IMR-90 (cell line): ENCODE measurements at regions not wholly inside any gene's neighbourhood (a gene's known extent, or its start where the extent isn't known, plus 50 kb on each side); places are given as distances from the start of the nearest gene placed in this dataset.

Experiments
- ATAC-seq: fragments of 200-7000 bp; cut with Tn5 transposase; 2 replicates; pipeline ENCODE4 v1.9.1; 2020; ENCODE audit warnings: low read depth, mild to moderate bottlenecking, moderate library complexity
- BruUV-seq: library from RNA; stranded (reverse); fragments of 400-500 nt; replicated peaks from 2 replicates; lab custom pipeline; 2021; lab: Mats Ljungman, UMichigan
- CTCF ChIA-PET: fragments of 300-600 bp; formaldehyde crosslinking; extraction: SDS; loops from one replicate; lab custom pipeline; 2021; ENCODE audit warnings: antibody characterized with exemption; lab: Yijun Ruan, JAX
- POLR2A ChIA-PET: fragments of 300-600 bp; sonication (Branson Sonifier 250); formaldehyde crosslinking; loops from one replicate; lab custom pipeline; 2022; ENCODE audit warnings: antibody characterized with exemption; ENCODE audit not compliant: unreplicated experiment; lab: Charles Lee
- DNase-seq: peaks from one replicate; pipeline ENCODE4 v3.0.0; 2013
- H2AFZ ChIP-seq: replicated peaks from 2 replicates; pipeline ENCODE3; 2013; ENCODE audit warnings: low read length, mild to moderate bottlenecking; ENCODE audit not compliant: poor library complexity
- H2AK5ac ChIP-seq: 2 replicates; pipeline ENCODE4 v1.6.1; 2013; ENCODE audit warnings: low read depth, low read length, inconsistent platforms
- H2AK9ac ChIP-seq: replicated peaks from 2 replicates; pipeline ENCODE3; 2013; ENCODE audit warnings: mild to moderate bottlenecking, low read depth, low read length, moderate library complexity; ENCODE audit not compliant: poor library complexity
- H2BK120ac ChIP-seq: 2 replicates; pipeline ENCODE4 v1.6.1; 2013; ENCODE audit warnings: low read depth, low read length, inconsistent platforms
- H2BK15ac ChIP-seq: 3 replicates; pipeline ENCODE4 v1.6.1; 2013; ENCODE audit warnings: low read depth, low read length, inconsistent platforms
- H2BK20ac ChIP-seq: 2 replicates; pipeline ENCODE4 v1.6.1; 2013; ENCODE audit warnings: low read depth, mild to moderate bottlenecking, inconsistent platforms, low read length, moderate library complexity
- H2BK5ac ChIP-seq: 2 replicates; pipeline ENCODE4 v1.6.1; 2013; ENCODE audit warnings: mild to moderate bottlenecking, low read depth, low read length, inconsistent platforms; ENCODE audit not compliant: poor library complexity, severe bottlenecking
- H3K14ac ChIP-seq: replicated peaks from 2 replicates; pipeline ENCODE4 v1.6.1; 2013; ENCODE audit warnings: low read depth, low read length, inconsistent platforms
- H3K18ac ChIP-seq: 2 replicates; pipeline ENCODE4 v1.6.1; 2013; ENCODE audit warnings: low read depth, low read length, control low read depth
- H3K23ac ChIP-seq: 2 replicates; pipeline ENCODE4 v1.6.1; 2013; ENCODE audit warnings: low read depth, low read length, inconsistent platforms
- H3K27ac ChIP-seq: 2 replicates; pipeline ENCODE4 v1.5.1; 2013; ENCODE audit warnings: mild to moderate bottlenecking, control low read depth, low read length; ENCODE audit not compliant: insufficient read depth
- H3K27me3 ChIP-seq: 2 replicates; pipeline ENCODE4 v1.6.1; 2013; ENCODE audit warnings: low read length; ENCODE audit not compliant: control insufficient read depth, insufficient read depth
- H3K36me3 ChIP-seq: 2 replicates; pipeline ENCODE4 v1.6.1; 2013; ENCODE audit warnings: low read length, mixed read lengths; ENCODE audit not compliant: control insufficient read depth, insufficient read depth
- H3K4ac ChIP-seq: 2 replicates; pipeline ENCODE4 v1.6.1; 2013; ENCODE audit warnings: low read depth, low read length, inconsistent platforms
- H3K4me1 ChIP-seq: 2 replicates; pipeline ENCODE4 v1.6.1; 2013; ENCODE audit warnings: low read length, mixed read lengths; ENCODE audit not compliant: control insufficient read depth, insufficient read depth
- H3K4me2 ChIP-seq: 2 replicates; pipeline ENCODE4 v1.6.1; 2013; ENCODE audit warnings: low read depth, mild to moderate bottlenecking, control low read depth, low read length, moderate library complexity
- H3K4me3 ChIP-seq: 2 replicates; pipeline ENCODE4 v1.5.1; 2013; ENCODE audit warnings: low read depth, mild to moderate bottlenecking, control low read depth, low read length, moderate library complexity; ENCODE audit not compliant: insufficient read depth
- H3K56ac ChIP-seq: 2 replicates; pipeline ENCODE4 v1.6.1; 2013; ENCODE audit warnings: low read length, inconsistent platforms; ENCODE audit not compliant: insufficient read depth; ENCODE audit errors: extremely low read depth
- H3K79me1 ChIP-seq, 2 experiments: 2 replicates each; pipeline ENCODE4 v1.6.1; 2013; ENCODE audit warnings: low read length in 2 of 2, inconsistent platforms in 1 of 2, low read depth in 1 of 2
- H3K9ac ChIP-seq: 2 replicates; pipeline ENCODE4 v1.6.1; 2013; ENCODE audit warnings: low read depth, low read length, control low read depth
- H3K9me1 ChIP-seq: 2 replicates; pipeline ENCODE4 v1.6.1; 2013; ENCODE audit warnings: low read length, inconsistent platforms; ENCODE audit not compliant: insufficient read depth
- H3K9me3 ChIP-seq: 2 replicates; pipeline ENCODE4 v1.6.1; 2013; ENCODE audit warnings: low read length; ENCODE audit not compliant: control insufficient read depth, insufficient read depth
- H4K20me1 ChIP-seq: 2 replicates; pipeline ENCODE4 v1.6.1; 2013; ENCODE audit warnings: low read length, inconsistent platforms; ENCODE audit not compliant: insufficient read depth
- H4K5ac ChIP-seq: 2 replicates; pipeline ENCODE4 v1.6.1; 2013; ENCODE audit warnings: mild to moderate bottlenecking, low read depth, low read length, control low read depth
- H4K8ac ChIP-seq, 2 experiments: 2 replicates each; pipeline ENCODE4 v1.6.1; 2013; ENCODE audit warnings: low read depth in 2 of 2, low read length in 2 of 2, control low read depth in 1 of 2, inconsistent platforms in 1 of 2
- H4K91ac ChIP-seq: 2 replicates; pipeline ENCODE4 v1.6.1; 2013; ENCODE audit warnings: low read depth, low read length, inconsistent platforms; ENCODE audit not compliant: insufficient read depth
- BHLHE40 ChIP-seq: fragments of 150-350 bp; IDR thresholded peaks from 2 replicates; pipeline ENCODE4 v1.6.1; 2016; ENCODE audit warnings: mild to moderate bottlenecking, low read depth, low read length
- CEBPB ChIP-seq: IDR thresholded peaks from 2 replicates; pipeline ENCODE4 v1.6.1; 2012; ENCODE audit warnings: low read depth, low read length, improper control_type of control experiment
- CHD1 ChIP-seq: IDR thresholded peaks from 2 replicates; pipeline ENCODE4 v1.6.1; 2012; ENCODE audit warnings: low read depth, low read length, improper control_type of control experiment
- FOS ChIP-seq: fragments of 150-350 bp; IDR thresholded peaks from 2 replicates; pipeline ENCODE4 v1.6.1; 2016; ENCODE audit warnings: low read depth, low read length
- MAFK ChIP-seq: IDR thresholded peaks from 2 replicates; pipeline ENCODE4 v1.6.1; 2012; ENCODE audit warnings: low read depth, low read length, improper control_type of control experiment
- MAZ ChIP-seq: IDR thresholded peaks from 2 replicates; pipeline ENCODE4 v1.6.1; 2012; ENCODE audit warnings: low read depth, mild to moderate bottlenecking, low read length, improper control_type of control experiment, moderate library complexity, borderline replicate concordance
- NFE2L2 ChIP-seq: fragments of 150-350 bp; IDR thresholded peaks from 2 replicates; pipeline ENCODE4 v1.6.1; 2016; ENCODE audit warnings: low read depth, mild to moderate bottlenecking, low read length
- POLR2A ChIP-seq: IDR thresholded peaks from 2 replicates; pipeline ENCODE4 v1.6.1; 2012; ENCODE audit warnings: mild to moderate bottlenecking, low read depth, low read length
- RCOR1 ChIP-seq: IDR thresholded peaks from 2 replicates; pipeline ENCODE4 v1.6.1; 2012; ENCODE audit warnings: mild to moderate bottlenecking, low read length, improper control_type of control experiment; ENCODE audit not compliant: insufficient replicate concordance
- SMC3 ChIP-seq: fragments of 150-350 bp; IDR thresholded peaks from 2 replicates; pipeline ENCODE4 v1.6.1; 2016; ENCODE audit warnings: low read depth, mild to moderate bottlenecking, antibody characterized with exemption, low read length, moderate library complexity
- WGBS, 2 experiments: methylation state at CpG; one replicate each; pipeline versions ENCODE4 v1.1.5 to v1.1.7; 2013; ENCODE audit warnings: missing lambda C conversion rate in 2 of 2; ENCODE audit not compliant: insufficient read length in 1 of 2; ENCODE audit errors: extremely low coverage in 2 of 2; 5-methylcytosine and 5-hydroxymethylcytosine counted together
- dilution Hi-C: fragments of 300-500 bp; cut with HindIII; formaldehyde crosslinking; loops from one replicate; pipeline ENCODE4 v1.14.3; 2018; ENCODE audit warnings: low sequenced_read_pairs; ENCODE audit not compliant: unreplicated experiment
- in situ Hi-C: fragments of 300-500 bp; cut with MboI; formaldehyde crosslinking; loops from 3 replicates; pipeline ENCODE4 v1.14.3; 2019; ENCODE audit warnings: low sequenced_read_pairs, inconsistent platforms, mixed read lengths
- intact Hi-C: fragments of 100-400 bp; cut with micrococcal nuclease; formaldehyde crosslinking; loops from 2 replicates; pipeline ENCODE4 v1.10.0; 2022
- TF ChIP-seq, protein P1 (sequence below): fragments of 150-350 bp; IDR thresholded peaks from 2 replicates; pipeline ENCODE4 v1.6.1; 2016; ENCODE audit warnings: low read depth, mild to moderate bottlenecking, low read length, moderate library complexity, borderline replicate concordance

DNA sequence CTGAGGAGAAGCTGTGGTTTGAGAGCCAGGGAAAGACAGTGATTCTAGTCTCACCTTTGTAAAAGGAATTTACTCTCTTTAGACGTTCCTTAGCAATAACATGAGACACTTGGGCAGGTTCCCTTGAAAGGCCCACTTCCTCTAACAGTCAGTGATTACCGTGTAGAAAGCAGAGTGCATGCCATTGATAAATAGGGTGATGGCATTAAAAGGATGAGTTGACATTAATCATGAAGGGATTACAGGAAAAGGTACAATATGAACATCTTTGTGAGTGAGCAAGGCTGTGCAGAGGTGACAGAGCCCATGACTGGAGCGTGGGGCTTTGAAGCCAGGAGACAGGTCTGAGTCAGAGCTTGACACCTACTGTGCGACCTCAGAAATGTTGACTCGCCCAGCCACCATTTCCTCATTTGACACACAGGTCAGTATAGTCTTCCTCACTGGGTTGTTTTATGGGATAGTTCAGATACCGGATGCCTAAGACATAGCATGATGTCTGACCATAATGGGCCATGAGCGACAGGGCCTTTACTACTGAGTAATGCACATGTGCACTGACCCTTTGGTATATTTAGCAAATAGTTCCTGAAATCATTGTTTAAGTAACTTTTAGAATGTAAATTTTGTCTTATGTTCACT is 341.7 kb upstream of the MTNR1B start:
- no peak overlapping the region for H3K4me3 ChIP-seq
- no peak overlapping the region for H2BK120ac ChIP-seq
- ChIA-PET POLR2A (no interaction called here), CTCF (no interaction called here)
- no peak overlapping the region for H3K23ac ChIP-seq
- no peak overlapping the region for H4K5ac ChIP-seq
- no peak overlapping the region for H3K27ac ChIP-seq
- no peaks in the 10 kb centered on the region for H4K20me1 ChIP-seq
- no peak overlapping the region for H2AK9ac ChIP-seq
- no peaks in the 10 kb centered on the region for H3K9me3 ChIP-seq
- no peak overlapping the region for H3K14ac ChIP-seq
- H3K36me3 ChIP-seq, result no peaks in the 10 kb centered on the region
- no peak overlapping the region for H2BK20ac ChIP-seq
- no peaks in the 10 kb centered on the region for H3K79me1 ChIP-seq
- dilution Hi-C loops, result no loop called here
- no peaks in the 10 kb centered on the region for H3K4me1 ChIP-seq
- no peak overlapping the region for H2AFZ ChIP-seq
- TF ChIP-seq CHD1 (no peak), MAZ (no peak), POLR2A (no peak), FOS (no peak), CEBPB (no peak), NFE2L2 (no peak), MAFK (no peak), RCOR1 (no peak), SMC3 (no peak), BHLHE40 (no peak)
- TF ChIP-seq, protein P1, sequence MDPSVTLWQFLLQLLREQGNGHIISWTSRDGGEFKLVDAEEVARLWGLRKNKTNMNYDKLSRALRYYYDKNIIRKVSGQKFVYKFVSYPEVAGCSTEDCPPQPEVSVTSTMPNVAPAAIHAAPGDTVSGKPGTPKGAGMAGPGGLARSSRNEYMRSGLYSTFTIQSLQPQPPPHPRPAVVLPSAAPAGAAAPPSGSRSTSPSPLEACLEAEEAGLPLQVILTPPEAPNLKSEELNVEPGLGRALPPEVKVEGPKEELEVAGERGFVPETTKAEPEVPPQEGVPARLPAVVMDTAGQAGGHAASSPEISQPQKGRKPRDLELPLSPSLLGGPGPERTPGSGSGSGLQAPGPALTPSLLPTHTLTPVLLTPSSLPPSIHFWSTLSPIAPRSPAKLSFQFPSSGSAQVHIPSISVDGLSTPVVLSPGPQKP, result no peak
- H3K18ac ChIP-seq, result no peak overlapping the region
- no peaks in the 10 kb centered on the region for H3K27me3 ChIP-seq
- in situ Hi-C loops, result no loop called here
- H4K8ac ChIP-seq, result no peak overlapping the region
- H3K4ac ChIP-seq, result no peak overlapping the region
- BruUV-seq, result no TSS peak
- intact Hi-C loops, result no loop called here
- no peak overlapping the region for H3K4me2 ChIP-seq
- H2BK5ac ChIP-seq, result no peak overlapping the region
- WGBS, 2 experiments, result 17% methylated on average over 1 of the region's 7 CpGs; no CpG with 5 or more reads in 1 of the 2 experiments
- no peak overlapping the region for H3K56ac ChIP-seq
- DNase-seq (peak; percentile 31), ATAC-seq (no peak)
- H3K9ac ChIP-seq, result no peak overlapping the region
- H2BK15ac ChIP-seq, result no peak overlapping the region
- no peaks in the 10 kb centered on the region for H3K9me1 ChIP-seq
- H2AK5ac ChIP-seq, result no peak overlapping the region
- H4K91ac ChIP-seq, result no peak overlapping the region
